Neuronal stem cell (in vitro differentiated cells): ENCODE measurements at regions not wholly inside any gene's neighbourhood (a gene's known extent, or its start where the extent isn't known, plus 50 kb on each side); places are given as distances from the start of the nearest gene placed in this dataset.
A peak's percentile ranks its signal among the peaks of the same experiment; 100 is the strongest.

Source experiments
- DNase-seq: peaks from one replicate; pipeline ENCODE4 v3.0.0-alpha.2; 2013; ENCODE audit warnings: low spot score
- H2AFZ ChIP-seq: one replicate; pipeline ENCODE4 v1.6.1; 2013; ENCODE audit warnings: mild to moderate bottlenecking, low read length, inconsistent platforms
- H2AK5ac ChIP-seq: 2 replicates; pipeline ENCODE4 v1.6.1; 2013; ENCODE audit warnings: low read depth, mild to moderate bottlenecking, inconsistent platforms, low read length, moderate library complexity, mixed read lengths
- H2BK120ac ChIP-seq: 2 replicates; pipeline ENCODE4 v1.6.1; 2013; ENCODE audit warnings: low read depth, mild to moderate bottlenecking, inconsistent platforms, low read length, moderate library complexity, mixed read lengths
- H2BK12ac ChIP-seq: one replicate; pipeline ENCODE4 v1.6.1; 2013; ENCODE audit warnings: low read length, inconsistent platforms
- H2BK15ac ChIP-seq: 2 replicates; pipeline ENCODE4 v1.6.1; 2013; ENCODE audit warnings: mild to moderate bottlenecking, low read length, inconsistent platforms, mixed read lengths
- H2BK5ac ChIP-seq: one replicate; pipeline ENCODE4 v1.6.1; 2013; ENCODE audit warnings: inconsistent platforms, mild to moderate bottlenecking, low read length, moderate library complexity
- H3K14ac ChIP-seq: one replicate; pipeline ENCODE4 v1.6.1; 2013; ENCODE audit warnings: low read length, inconsistent platforms
- H3K18ac ChIP-seq: 2 replicates; pipeline ENCODE4 v1.6.1; 2013; ENCODE audit warnings: low read length, inconsistent platforms
- H3K23ac ChIP-seq: 2 replicates; pipeline ENCODE4 v1.6.1; 2013; ENCODE audit warnings: low read depth, mild to moderate bottlenecking, mixed read lengths, low read length, inconsistent platforms; ENCODE audit not compliant: poor library complexity
- H3K27ac ChIP-seq: replicated peaks from 3 replicates; pipeline ENCODE4 v1.5.1; 2013; ENCODE audit warnings: low read length, inconsistent platforms
- H3K27me3 ChIP-seq, 3 experiments: 2 replicates each; pipeline ENCODE4 v1.6.1; 2013; ENCODE audit warnings: low read length in 3 of 3, mild to moderate bottlenecking in 2 of 3, inconsistent platforms in 1 of 3, low read depth in 1 of 3, mixed read lengths in 1 of 3, moderate library complexity in 1 of 3; ENCODE audit not compliant: control insufficient read depth in 3 of 3, insufficient read depth in 3 of 3
- H3K36me3 ChIP-seq, 2 donors: replicated peaks in 1 of 2; 2 replicates each; pipeline ENCODE4 v1.6.1; 2013; ENCODE audit warnings: low read length in 2 of 2; ENCODE audit not compliant: control insufficient read depth in 2 of 2, insufficient read depth in 2 of 2
- H3K4ac ChIP-seq: 2 replicates; pipeline ENCODE4 v1.6.1; 2013; ENCODE audit warnings: inconsistent platforms, mild to moderate bottlenecking, low read length, moderate library complexity
- H3K4me1 ChIP-seq, 2 donors: 1 replicate in 1 of 2; 2 replicates in 1 of 2; pipeline ENCODE4 v1.6.1; 2013; ENCODE audit warnings: low read length in 2 of 2, low read depth in 1 of 2; ENCODE audit not compliant: control insufficient read depth in 2 of 2, insufficient read depth in 1 of 2
- H3K4me2 ChIP-seq: one replicate; pipeline ENCODE4 v1.6.1; 2013; ENCODE audit warnings: mild to moderate bottlenecking, low read length, inconsistent platforms; ENCODE audit not compliant: insufficient read depth, poor library complexity, severe bottlenecking
- H3K4me3 ChIP-seq, 2 donors: 2 replicates each; pipeline ENCODE4 v1.5.1; 2013; ENCODE audit warnings: low read length in 2 of 2, mild to moderate bottlenecking in 2 of 2, inconsistent platforms in 1 of 2, moderate library complexity in 1 of 2
- H3K79me1 ChIP-seq: one replicate; pipeline ENCODE4 v1.6.1; 2013; ENCODE audit warnings: low read depth, mild to moderate bottlenecking, inconsistent platforms, low read length, moderate library complexity
- H3K9ac ChIP-seq: one replicate; pipeline ENCODE4 v1.6.1; 2013; ENCODE audit warnings: mild to moderate bottlenecking, low read depth, low read length, inconsistent platforms; ENCODE audit not compliant: poor library complexity
- H3K9me3 ChIP-seq, 2 donors: replicated peaks in 1 of 2; 2 replicates each; pipeline versions ENCODE3 to v1.6.1; 2013; ENCODE audit warnings: low read length in 2 of 2, mild to moderate bottlenecking in 2 of 2, inconsistent platforms in 1 of 2, low read depth in 1 of 2, mixed read lengths in 1 of 2, moderate library complexity in 1 of 2; ENCODE audit not compliant: control insufficient read depth in 2 of 2, insufficient read depth in 1 of 2
- H4K8ac ChIP-seq: one replicate; pipeline ENCODE4 v1.6.1; 2013; ENCODE audit warnings: low read depth, mild to moderate bottlenecking, inconsistent platforms, low read length, moderate library complexity
- H4K91ac ChIP-seq: one replicate; pipeline ENCODE4 v1.6.1; 2013; ENCODE audit warnings: low read length, low read depth, mild to moderate bottlenecking, inconsistent platforms; ENCODE audit not compliant: poor library complexity
- WGBS, 2 donors: extraction: QIAGEN DNeasy Blood & Tissue Kit; methylation state at CpG; one replicate each; pipeline ENCODE4 v1.1.7; 2013; ENCODE audit warnings: missing lambda C conversion rate in 2 of 2, mixed read lengths in 1 of 2; ENCODE audit not compliant: insufficient read length in 2 of 2, insufficient replicate concordance in 1 of 2; ENCODE audit errors: extremely low coverage in 2 of 2; 5-methylcytosine and 5-hydroxymethylcytosine counted together

DNA sequence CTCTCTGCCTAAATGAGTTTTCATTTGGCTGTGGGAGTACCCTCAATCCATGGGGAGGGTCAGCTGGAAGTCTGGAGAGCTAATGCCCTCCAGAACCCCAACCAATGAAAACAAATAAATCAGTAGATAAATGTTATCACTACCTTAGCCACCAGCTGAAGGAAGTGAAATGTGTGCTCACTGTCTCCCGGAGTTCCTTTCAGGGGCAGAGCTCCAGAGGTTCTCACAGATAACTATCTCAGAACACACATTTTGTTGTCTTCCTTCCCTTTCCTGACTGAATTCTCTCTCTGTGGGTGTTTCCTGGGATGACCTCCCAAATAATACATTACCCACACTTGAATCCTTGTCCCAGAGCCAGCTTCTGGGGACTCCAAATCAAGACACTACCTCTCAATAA, 779.6 kb downstream of the DIAPH3 start:
- Histone ChIP-seq H2BK5ac (no peak overlapping the region), H3K4me2 (no peak overlapping the region), H2BK15ac (no peak overlapping the region), H3K18ac (no peak overlapping the region), H4K8ac (no peak overlapping the region), H3K9me3 (no peaks in the 10 kb centered on the region), H2BK120ac (no peak overlapping the region), H2AFZ (no peak overlapping the region), H2AK5ac (no peak overlapping the region), H3K14ac (no peak overlapping the region), H3K23ac (no peak overlapping the region), H3K4ac (no peak overlapping the region), H3K4me1 (no peaks in the 10 kb centered on the region), H3K79me1 (no peaks in the 10 kb centered on the region), H4K91ac (no peak overlapping the region), H3K36me3 (no peaks in the 10 kb centered on the region), H3K27me3 (no peaks in the 10 kb centered on the region), H3K4me3 (no peak overlapping the region), H3K9ac (no peak overlapping the region), H2BK12ac (no peak overlapping the region), H3K27ac (no peak overlapping the region)
- no CpG with 5 or more reads among the region's 1 CpG for WGBS, 2 donors
- DNase-seq, result no peak

GRCh38 chr13:59391696-59392095, 772.0 kb downstream of the DIAPH3 start:
- DNase-seq, result peak; percentile 40
- peak overlapping the region; percentile 84 for H2AFZ ChIP-seq

GRCh38 chr13:59392328-59392727, 771.4 kb downstream of the DIAPH3 start:
- Histone ChIP-seq H2BK120ac (no peak overlapping the region), H3K9ac (no peak overlapping the region), H3K36me3 (no peaks in the 10 kb centered on the region), H2AFZ (peak overlapping the region; percentile 84), H3K23ac (no peak overlapping the region), H3K4me2 (no peak overlapping the region), H3K27ac (no peak overlapping the region), H2BK12ac (no peak overlapping the region), H3K9me3 (no peaks in the 10 kb centered on the region), H3K27me3 (no peaks in the 10 kb centered on the region), H4K91ac (no peak overlapping the region), H3K4me3 (no peak overlapping the region), H3K79me1 (no peaks in the 10 kb centered on the region), H3K14ac (no peak overlapping the region), H2BK5ac (no peak overlapping the region), H3K4me1 (no peaks in the 10 kb centered on the region), H4K8ac (no peak overlapping the region), H2AK5ac (no peak overlapping the region), H3K4ac (no peak overlapping the region), H2BK15ac (no peak overlapping the region), H3K18ac (no peak overlapping the region)
- no peak for DNase-seq

More at GRCh38 chr13:59391696-59392095, 772.0 kb downstream of the DIAPH3 start:
- Histone ChIP-seq H3K18ac (no peak overlapping the region), H2BK15ac (no peak overlapping the region), H3K14ac (no peak overlapping the region), H3K9me3 (no peaks in the 10 kb centered on the region), H3K9ac (no peak overlapping the region), H2AK5ac (no peak overlapping the region), H3K4me3 (no peak overlapping the region), H3K23ac (no peak overlapping the region), H3K4ac (no peak overlapping the region), H4K8ac (no peak overlapping the region), H4K91ac (no peak overlapping the region), H2BK12ac (no peak overlapping the region), H3K79me1 (no peaks in the 10 kb centered on the region), H3K4me1 (no peaks in the 10 kb centered on the region), H3K36me3 (no peaks in the 10 kb centered on the region), H3K4me2 (no peak overlapping the region), H2BK120ac (no peak overlapping the region), H3K27me3 (no peaks in the 10 kb centered on the region), H2BK5ac (no peak overlapping the region), H3K27ac (no peak overlapping the region)
- WGBS, 2 donors, result no CpG with 5 or more reads among the region's 2 CpGs

DNA sequence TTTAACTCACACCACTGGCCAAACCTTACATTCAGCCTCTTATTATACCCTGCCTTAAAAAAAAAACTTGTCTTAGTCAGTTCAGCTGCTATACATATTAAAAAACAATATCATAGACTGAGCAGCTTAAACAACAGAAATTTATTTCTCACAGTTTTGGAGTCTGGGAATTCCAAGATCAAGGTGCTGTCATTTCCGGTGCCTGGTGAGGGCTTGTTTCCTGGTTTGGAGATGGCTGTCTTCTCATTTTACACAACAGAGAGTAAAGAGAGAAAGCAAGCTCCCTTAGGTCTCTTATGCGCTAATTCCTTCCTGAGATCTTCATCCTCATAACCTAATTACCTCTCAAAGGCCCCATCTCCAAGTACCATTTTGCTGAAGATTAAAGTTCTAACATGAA, 769.2 kb downstream of the DIAPH3 start:
- no CpG with 5 or more reads among the region's 2 CpGs for WGBS, 2 donors
- H2BK12ac ChIP-seq, result no peak overlapping the region

More for the DNA sequence above, 769.2 kb downstream of the DIAPH3 start:
- Histone ChIP-seq H2AFZ (no peak overlapping the region), H3K4ac (no peak overlapping the region), H3K79me1 (no peaks in the 10 kb centered on the region), H3K27ac (no peak overlapping the region), H3K4me2 (no peak overlapping the region), H4K8ac (no peak overlapping the region), H3K36me3 (no peaks in the 10 kb centered on the region), H3K18ac (no peak overlapping the region), H2AK5ac (no peak overlapping the region), H4K91ac (no peak overlapping the region), H3K27me3 (no peaks in the 10 kb centered on the region), H3K23ac (no peak overlapping the region), H3K9me3 (no peaks in the 10 kb centered on the region), H2BK5ac (no peak overlapping the region), H3K14ac (no peak overlapping the region), H3K4me3 (no peak overlapping the region), H2BK15ac (no peak overlapping the region), H2BK120ac (no peak overlapping the region), H3K9ac (no peak overlapping the region), H3K4me1 (no peaks in the 10 kb centered on the region)
- DNase-seq, result no peak
